Smooth muscle cell (in vitro differentiated cells): ENCODE measurements at regions not wholly inside any gene's neighbourhood (a gene's known extent, or its start where the extent isn't known, plus 50 kb on each side); places are given as distances from the start of the nearest gene placed in this dataset.

Experiments used
- DNase-seq: peaks from one replicate; lab custom pipeline; 2025; ENCODE audit not compliant: unreplicated experiment; lab: John Stamatoyannopoulos, UW
- H2AFZ ChIP-seq: fragments of 200-600 bp; sonication (generic); 2 replicates; pipeline ENCODE4 v1.6.0; 2016; ENCODE audit warnings: antibody characterized with exemption, low read depth, mild to moderate bottlenecking
- H3F3A ChIP-seq: fragments of 200-600 bp; sonication (generic); 2 replicates; pipeline ENCODE4 v1.6.0; 2017; ENCODE audit warnings: antibody characterized with exemption, low read depth
- H3K27ac ChIP-seq: fragments of 200-600 bp; sonication (generic); 2 replicates; pipeline ENCODE4 v1.5.1; 2016; ENCODE audit warnings: low read depth, mild to moderate bottlenecking
- H3K27me3 ChIP-seq: fragments of 200-600 bp; sonication (generic); 2 replicates; pipeline ENCODE4 v1.6.1; 2016; ENCODE audit warnings: low read depth, mild to moderate bottlenecking
- H3K36me3 ChIP-seq: fragments of 200-600 bp; sonication (generic); 2 replicates; pipeline ENCODE4 v1.5.1; 2016; ENCODE audit warnings: low read depth
- H3K4me1 ChIP-seq: fragments of 200-600 bp; sonication (generic); 2 replicates; pipeline ENCODE4 v1.5.1; 2016; ENCODE audit warnings: low read depth
- H3K4me2 ChIP-seq: fragments of 200-600 bp; sonication (generic); 2 replicates; pipeline ENCODE4 v1.6.0; 2016; ENCODE audit warnings: mild to moderate bottlenecking
- H3K4me3 ChIP-seq: fragments of 200-600 bp; sonication (generic); 2 replicates; pipeline ENCODE4 v1.5.1; 2016; ENCODE audit warnings: mild to moderate bottlenecking
- H3K79me2 ChIP-seq: fragments of 200-600 bp; sonication (generic); 2 replicates; pipeline ENCODE4 v1.6.0; 2016; ENCODE audit warnings: low read depth, mild to moderate bottlenecking
- H3K9ac ChIP-seq: fragments of 200-600 bp; sonication (generic); 2 replicates; pipeline ENCODE4 v1.6.0; 2016; ENCODE audit warnings: low read depth
- H3K9me3 ChIP-seq: fragments of 200-600 bp; sonication (generic); replicated peaks from 2 replicates; pipeline ENCODE4 v1.5.1; 2016; ENCODE audit warnings: low read depth
- H4K20me1 ChIP-seq: fragments of 200-600 bp; sonication (generic); 2 replicates; pipeline ENCODE4 v1.6.0; 2016; ENCODE audit warnings: low read depth
- CTCF ChIP-seq: fragments of 200-600 bp; sonication (generic); IDR thresholded peaks from 2 replicates; pipeline ENCODE4 v1.5.1; 2017; ENCODE audit warnings: borderline replicate concordance, mild to moderate bottlenecking, antibody characterized with exemption; ENCODE audit not compliant: insufficient read depth, poor library complexity, severe bottlenecking
- WGBS: methylation state at CpG from one replicate; pipeline ENCODE4 v1.1.7; 2016; ENCODE audit warnings: low lambda C conversion rate; 5-methylcytosine and 5-hydroxymethylcytosine counted together

- Histone ChIP-seq H3K27me3 (no peaks in the 10 kb centered on the region), H3K9me3 (no peaks in the 10 kb centered on the region), H3K9ac (no peak overlapping the region), H3K79me2 (no peaks in the 10 kb centered on the region), H4K20me1 (no peaks in the 10 kb centered on the region), H2AFZ (no peak overlapping the region), H3F3A (no peaks in the 10 kb centered on the region), H3K4me1 (no peaks in the 10 kb centered on the region), H3K36me3 (no peaks in the 10 kb centered on the region), H3K4me3 (no peak overlapping the region), H3K4me2 (no peak overlapping the region), H3K27ac (no peak overlapping the region)
- 89% methylated on average over 9 of the region's 9 CpGs for WGBS
- no peak for TF ChIP-seq CTCF
- DNase-seq, result no peak
Measured at GRCh38 chr22:35479359-35479758, 61.3 kb upstream of the RASD2 start.

GRCh38 chr22:35479985-35480550, 60.6 kb upstream of the RASD2 start:
- Histone ChIP-seq H2AFZ (no peak overlapping the region), H3K79me2 (no peaks in the 10 kb centered on the region)

GRCh38 chr22:35480627-35481550, 59.7 kb upstream of the RASD2 start:
- no peak for DNase-seq
- no peak for TF ChIP-seq CTCF
- Histone ChIP-seq H3F3A (no peaks in the 10 kb centered on the region), H3K27me3 (no peaks in the 10 kb centered on the region), H3K36me3 (no peaks in the 10 kb centered on the region), H3K4me1 (no peaks in the 10 kb centered on the region), H3K4me3 (no peak overlapping the region), H3K27ac (no peak overlapping the region), H3K79me2 (no peaks in the 10 kb centered on the region), H4K20me1 (no peaks in the 10 kb centered on the region), H3K9me3 (no peaks in the 10 kb centered on the region), H2AFZ (peak overlapping the region; percentile 49), H3K9ac (no peak overlapping the region), H3K4me2 (peak overlapping the region; percentile 48)
- WGBS, result 59% methylated on average over 22 of the region's 22 CpGs

More at GRCh38 chr22:35479985-35480550, 60.6 kb upstream of the RASD2 start:
- DNase-seq, result no peak
- H3K9me3 ChIP-seq, result no peaks in the 10 kb centered on the region
- no peak overlapping the region for H3K9ac ChIP-seq
- no peaks in the 10 kb centered on the region for H3K27me3 ChIP-seq
- peak overlapping the region; percentile 48 for H3K4me2 ChIP-seq
- H3F3A ChIP-seq, result no peaks in the 10 kb centered on the region
- no peak overlapping the region for H3K4me3 ChIP-seq
- WGBS, result 63% methylated on average over 13 of the region's 13 CpGs
- no peak overlapping the region for H3K27ac ChIP-seq
- no peak for TF ChIP-seq CTCF
- H3K36me3 ChIP-seq, result no peaks in the 10 kb centered on the region
- H3K4me1 ChIP-seq, result no peaks in the 10 kb centered on the region
- H4K20me1 ChIP-seq, result no peaks in the 10 kb centered on the region
